ENCODE measurements at regions not wholly inside any gene's neighbourhood (a gene's known extent, or its start where the extent isn't known, plus 50 kb on each side); places are given as distances from the start of the nearest gene placed in this dataset.

DNA sequence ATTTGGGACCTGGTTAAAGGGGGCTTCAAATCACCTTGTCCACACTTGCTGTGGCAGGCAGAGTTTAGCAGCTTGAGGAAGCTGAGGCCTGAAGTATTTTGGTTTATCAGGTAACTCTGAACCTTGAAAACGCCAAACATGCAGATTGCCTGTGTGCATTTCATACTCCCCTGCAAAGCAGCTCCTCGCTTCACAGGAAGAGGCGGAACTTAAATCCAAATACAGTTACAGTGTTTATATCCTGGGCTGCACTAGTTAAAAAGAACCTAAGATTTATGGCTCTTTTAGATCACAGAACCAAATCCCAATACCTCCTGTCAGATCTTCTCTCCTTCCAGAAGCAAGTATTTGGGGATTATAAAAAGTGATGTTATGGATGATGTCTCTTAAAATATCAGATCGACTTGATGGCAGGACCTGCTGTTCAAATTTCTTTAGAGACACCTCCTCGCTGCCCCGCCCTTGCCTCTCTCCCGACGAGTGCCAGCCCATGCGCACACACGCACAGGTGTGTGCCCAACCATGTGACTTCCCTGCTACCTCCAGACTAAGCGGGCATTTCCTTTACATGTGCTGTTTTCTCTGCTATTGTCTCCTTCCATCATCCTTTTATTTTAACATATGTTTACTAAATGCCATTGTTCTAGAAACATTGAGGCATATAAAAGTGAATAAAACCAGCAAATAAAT, 224.6 kb upstream of the FOXQ1 start:
- DNase-seq (ENCODE audit: low read depth) = no peak

DNA sequence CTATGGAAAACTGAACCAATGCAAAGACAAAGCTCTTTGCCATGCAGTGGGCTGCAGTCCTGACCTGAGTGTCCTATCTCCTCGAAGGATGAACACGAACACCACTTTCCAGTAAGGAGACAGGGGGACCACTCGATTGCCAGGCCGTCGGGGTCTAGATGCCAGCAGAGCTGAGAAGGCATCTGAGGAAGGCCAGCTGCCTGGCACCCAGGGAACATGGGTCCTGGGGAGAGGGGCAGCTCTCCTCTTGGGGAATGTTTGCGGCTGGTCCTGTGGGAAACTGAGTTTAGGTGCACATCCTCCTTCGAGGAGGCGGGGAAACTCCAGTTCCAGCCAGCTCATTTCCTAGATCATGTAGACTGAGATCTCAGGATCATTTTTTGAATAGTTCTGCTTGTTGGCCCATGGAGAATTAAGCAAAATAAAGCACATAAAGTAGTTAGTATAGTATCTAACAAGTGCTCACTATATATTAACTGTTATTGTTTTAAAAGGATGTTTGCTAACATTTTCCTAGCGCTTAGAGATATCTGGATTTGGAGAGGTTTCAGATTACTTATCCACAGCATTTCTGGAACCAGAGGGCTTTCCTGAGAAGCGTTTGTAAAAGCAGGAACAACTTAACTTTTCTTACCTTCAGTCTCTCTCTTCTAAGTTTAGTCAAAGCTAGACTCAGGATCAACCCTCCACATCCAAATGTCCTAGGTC, 225.3 kb upstream of the FOXQ1 start:
- no peak for DNase-seq (ENCODE audit: low read depth)

DNA sequence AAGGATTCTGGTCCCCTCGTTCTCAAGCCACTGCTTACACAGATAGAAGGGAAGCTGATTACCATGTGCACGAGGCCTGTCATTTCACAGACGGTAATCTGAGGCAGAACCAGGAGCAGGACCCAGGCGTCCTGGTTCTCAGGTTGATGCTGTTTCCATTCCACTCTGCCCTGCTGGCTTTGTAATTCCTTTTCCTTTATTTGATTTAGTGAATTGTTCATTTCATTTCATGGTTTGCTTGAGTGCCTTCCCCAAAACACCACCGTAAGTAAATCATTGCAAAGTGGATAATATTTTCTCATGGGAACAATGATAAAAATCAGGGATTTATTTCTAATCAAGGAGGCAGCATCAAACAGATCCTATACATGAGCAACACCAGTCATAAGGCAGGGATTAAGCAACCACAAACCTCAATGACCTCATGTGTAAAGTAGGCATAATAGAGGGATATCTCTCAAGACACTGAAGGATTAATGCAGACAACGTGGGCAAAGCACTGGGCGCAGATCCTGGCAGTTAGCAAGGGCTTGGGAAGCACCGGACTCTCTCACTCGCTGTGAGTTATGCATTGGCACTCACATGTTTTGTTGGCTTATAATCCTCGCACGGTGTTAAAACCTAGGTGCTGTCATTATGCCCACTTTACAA, 229.5 kb upstream of the FOXQ1 start:
- DNase-seq (ENCODE audit: low read depth) = peak; percentile 66

DNA sequence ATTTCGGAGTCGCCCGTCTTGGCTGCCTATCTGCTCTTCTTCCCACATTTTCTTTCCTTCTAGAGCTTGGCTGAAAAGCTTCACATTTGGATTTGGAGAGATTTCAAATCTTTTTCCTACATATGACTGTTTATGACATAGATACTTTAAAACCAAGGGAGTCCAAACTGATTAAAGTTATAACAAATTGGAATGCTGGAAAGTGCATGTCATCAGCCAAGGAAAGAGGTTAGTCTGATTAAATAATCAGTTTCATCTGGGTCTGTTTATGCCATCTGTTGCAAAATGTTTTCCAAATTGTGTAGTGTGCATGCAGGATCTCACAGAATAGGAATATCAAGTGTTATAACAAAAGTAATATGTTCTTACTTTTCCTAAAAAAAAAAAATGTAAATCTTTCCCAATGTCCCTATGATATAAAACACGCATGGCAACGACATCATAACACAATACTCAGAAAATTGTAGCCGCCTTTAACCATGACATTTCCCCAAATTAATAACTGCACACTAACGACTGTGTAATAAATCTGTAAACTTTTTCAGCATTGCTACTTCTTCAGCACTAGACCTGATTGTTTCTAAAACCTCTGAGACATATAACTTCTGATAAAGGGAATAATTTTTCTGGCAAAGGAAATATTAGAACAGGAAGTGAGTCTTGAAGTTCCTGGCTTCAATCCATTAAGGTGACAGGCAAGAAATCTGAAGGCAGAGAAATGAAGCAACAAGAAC, 230.2 kb upstream of the FOXQ1 start:
- DNase-seq (ENCODE audit: low read depth) = no peak

DNA sequence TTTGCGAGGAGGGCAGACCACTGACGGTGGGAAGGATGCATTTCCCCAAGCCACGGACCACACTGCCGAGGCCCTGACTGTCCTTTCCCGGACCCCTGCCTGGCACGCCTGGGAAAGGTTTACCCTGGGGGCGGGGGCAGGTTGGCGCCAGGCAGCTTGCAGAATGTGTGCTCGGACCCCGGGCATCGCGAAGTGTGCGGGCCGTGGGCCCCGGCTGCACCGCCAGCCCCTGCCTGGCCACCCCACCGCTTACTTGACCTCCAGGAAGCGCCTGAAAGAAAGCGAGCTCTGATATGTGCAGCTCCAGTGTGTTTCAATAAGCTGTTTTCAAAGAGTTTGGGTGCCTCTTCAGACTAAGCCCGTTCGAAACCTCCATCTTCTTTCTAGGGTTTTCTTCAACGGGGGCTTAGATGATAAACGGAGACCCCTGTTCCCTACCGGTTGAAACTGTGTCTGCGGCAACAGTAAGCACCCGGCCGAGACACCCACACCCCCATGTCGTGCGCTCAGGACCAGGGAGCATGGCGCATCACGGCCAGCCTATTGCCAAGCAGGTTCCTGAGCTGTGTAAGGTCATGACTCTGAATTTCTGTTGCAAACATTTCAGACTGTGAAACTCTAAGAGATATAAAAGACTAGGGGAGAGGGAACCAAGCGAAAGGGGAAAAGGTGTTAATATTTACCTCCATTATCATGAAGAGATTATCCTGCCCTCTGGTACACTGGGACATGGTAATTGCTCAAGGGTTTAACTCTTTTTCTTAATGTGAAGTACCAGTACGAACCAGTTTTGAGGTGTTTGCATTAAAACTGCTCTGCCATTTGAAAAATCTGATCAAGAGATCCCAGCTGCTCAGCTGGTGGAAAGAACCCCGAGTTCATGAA, 231.2 kb upstream of the FOXQ1 start:
- no peak for DNase-seq (ENCODE audit: low read depth)

DNA sequence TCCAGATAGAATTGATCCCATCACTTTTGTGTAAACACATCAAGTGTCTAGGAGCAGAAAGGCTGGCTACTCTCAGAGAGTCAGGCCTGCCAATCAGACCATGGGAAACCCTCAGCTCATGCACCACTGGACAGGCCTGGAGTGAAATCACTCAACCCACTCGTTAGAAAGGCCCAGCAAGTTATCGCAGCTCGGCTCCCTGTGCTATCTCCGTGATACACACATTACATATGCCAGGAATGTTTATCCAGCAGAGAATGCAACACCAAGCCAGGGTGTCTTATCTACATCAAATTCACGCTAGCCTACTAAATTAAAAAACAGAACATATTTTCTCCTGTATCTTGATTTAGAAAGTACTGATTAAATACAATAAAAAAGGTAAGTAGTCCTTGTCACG, 232.4 kb upstream of the FOXQ1 start:
- peak; percentile 66 for DNase-seq (ENCODE audit: low read depth)

DNA sequence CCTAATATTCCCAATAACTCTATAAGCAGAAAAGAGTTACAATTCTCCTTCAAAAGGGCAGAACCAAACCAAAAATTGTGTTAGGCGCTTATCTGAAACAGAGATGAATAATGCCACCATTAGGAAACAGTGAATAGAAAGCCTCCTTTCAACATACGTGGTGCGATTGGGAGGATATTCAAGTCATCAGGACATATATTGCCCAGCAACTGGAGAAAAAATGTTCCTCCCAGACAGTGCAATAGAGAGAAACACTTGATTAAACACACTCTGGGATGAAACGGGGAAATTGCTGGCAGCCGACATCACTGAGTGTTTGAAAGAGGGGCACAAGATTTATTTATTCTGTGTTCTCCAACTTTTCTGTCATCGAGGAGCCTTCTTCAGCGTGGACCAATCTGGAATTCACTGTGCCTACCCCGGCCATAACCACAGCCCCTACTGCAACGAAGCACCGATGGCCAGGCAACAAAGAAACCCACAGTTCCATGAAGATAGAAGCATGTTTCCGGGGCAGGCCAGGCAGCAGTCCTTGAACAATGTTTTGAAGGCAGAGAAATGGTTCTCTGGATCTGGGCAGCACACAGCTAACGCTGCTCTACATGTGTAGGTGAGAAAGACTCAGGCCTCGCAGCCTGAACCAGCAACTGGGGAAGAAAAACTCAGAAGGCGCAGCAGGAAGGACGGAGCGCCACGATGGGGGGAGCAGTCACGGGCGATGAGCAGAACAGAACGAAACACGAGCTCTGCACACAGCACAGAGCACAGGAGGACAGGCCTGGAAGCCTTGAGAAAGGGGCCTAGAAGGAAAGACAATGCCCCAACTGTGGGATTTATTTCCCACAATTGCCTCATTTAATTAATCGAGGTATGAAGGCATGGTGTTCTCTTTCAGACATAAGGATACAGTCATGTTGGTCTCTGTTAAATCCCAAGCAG, 234.2 kb upstream of the FOXQ1 start:
- no peak for DNase-seq (ENCODE audit: low read depth)

DNA sequence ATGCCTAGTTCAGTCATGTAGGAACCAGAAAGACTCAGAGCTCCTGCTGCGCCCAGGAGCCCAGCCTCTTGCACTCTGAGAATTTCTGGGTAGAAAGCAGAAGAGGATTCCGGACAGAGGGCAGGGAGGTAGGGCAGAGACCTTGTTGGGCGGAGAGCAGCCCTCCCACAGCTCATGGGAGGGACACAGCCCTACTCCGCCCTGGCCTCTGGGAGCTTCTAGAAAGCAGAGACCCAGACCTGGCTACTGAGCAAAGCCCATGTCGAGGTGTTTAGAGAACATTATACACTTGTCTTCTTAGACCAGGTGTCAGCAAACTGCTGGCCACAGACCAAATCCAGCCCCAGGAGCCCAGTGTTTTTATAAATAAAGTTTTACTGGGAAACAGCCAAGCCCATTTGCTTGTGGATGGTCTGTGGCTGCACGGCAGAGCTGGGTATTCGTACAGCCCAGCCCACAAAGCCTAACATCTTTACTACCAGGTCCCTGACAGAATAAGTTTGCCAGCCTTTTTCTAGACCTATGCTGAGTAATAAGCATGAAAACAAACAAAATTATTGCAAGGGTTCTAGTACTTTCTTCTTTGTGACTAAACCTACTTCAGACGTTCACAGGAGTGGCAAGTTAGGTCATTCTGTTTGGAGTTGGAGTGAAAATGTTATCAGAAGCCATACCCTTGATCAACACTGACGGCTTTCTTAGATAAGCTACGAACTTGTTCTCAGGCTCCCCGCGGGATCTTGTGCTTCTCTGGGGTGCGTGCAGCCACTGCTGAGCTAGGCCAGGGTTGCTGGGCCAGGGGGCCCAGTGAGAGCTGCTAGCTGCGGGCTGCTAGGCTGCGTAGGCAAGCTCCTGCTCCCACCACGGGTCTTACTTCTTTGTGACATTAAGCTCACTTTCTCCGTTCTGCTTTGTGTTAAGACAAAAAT, 235.1 kb upstream of the FOXQ1 start:
- DNase-seq (ENCODE audit: low read depth) = no peak

DNA sequence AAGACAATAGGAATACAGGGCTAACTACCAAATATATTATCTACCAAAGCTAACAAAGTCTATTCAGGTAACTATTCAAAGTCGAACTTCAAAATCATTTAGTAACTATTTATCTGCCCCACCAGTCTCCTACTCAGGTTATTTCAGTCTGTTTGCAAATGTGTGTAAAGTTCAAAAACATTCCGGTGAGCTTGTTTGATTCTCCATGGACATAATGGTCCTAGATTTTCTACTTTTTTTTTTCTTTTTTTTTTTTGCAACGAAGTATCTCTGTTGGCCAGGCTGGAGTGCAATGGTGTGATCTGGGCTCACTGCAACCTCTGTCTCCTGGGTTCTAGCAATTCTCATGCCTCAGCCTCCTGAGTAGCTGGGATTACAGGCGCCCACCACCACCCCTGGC, 236.0 kb upstream of the FOXQ1 start:
- DNase-seq (ENCODE audit: low read depth) = no peak

DNA sequence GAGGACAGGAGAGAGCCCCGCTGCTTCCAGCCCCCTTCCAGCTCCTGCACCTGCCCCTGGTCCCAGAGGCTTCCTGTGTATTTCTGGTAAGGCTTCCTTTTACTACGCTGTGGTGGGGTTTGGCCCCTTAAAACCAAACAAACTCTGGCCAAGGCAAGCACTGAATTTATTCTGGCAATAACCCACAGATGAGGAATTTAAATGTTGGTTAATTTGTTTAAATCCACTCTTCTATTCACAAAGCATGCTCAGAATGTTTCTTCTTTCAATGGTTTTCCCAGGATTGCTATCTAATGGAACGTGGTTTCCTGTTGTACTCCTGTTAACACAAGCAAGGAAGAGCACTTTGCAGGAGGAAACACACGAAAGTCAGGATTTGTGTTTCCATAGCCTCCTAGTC, 236.5 kb upstream of the FOXQ1 start:
- DNase-seq (ENCODE audit: low read depth) = no peak

DNA sequence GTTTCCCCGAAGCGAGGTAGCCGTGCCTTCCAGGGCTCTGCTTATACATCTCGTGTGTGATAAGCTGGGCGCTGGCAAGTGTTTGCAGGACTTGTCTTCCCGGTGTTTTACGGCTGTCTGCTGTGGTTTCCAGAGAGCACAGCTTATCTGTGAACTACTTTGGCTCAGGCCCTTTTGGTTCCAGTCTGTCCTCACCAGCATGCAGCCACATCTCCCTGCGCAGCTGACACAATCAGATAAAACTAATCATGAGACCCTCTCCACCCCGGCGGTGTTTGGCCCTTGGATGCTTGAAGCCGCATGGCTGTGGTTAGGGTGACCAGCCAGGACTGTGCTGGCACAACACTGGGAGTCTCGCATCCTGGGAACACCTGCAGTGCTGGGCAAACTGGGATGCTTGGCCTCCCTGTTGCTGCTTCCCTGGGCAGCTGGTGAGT, 241.8 kb upstream of the FOXQ1 start:
- DNase-seq (ENCODE audit: low read depth) = no peak

DNA sequence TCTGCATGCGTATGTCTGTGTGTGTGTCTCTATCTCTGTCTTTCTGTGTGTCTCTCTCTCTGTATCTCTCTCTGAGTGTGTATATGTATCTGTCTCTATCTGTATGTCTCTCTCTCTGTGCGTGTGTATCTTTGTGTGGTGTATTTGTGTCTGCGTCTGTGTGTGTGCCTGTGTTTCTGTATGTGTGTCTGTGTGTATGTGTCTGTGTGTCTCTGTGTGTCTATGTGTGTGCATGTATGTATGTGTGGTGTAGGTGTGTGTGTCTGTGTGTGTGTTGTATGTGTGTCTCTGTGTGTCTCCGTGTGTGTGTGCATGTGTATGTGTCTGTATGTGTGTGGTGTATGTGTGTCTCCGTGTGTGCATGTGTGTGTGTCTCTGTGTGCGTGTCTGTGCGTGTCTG, 243.0 kb upstream of the FOXQ1 start:
- no peak for DNase-seq (ENCODE audit: low read depth)

DNA sequence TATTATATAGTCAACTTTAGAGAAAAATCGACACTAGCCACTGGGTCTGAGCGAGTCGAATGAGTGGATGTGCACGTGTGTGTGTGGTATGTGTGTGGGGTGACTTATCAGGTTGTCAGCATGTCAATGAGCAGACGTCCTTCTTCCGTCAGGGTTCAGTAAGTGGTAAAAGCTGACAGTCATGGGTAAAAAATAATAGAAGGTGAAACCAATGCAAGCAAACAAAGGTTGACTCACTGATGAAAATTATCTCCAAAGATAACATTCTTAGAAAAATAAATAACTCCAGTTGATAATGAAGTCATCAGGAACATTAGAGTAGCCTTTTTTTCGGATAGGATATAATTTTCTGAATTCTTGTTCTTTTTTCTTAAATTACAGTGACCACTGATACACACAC, 243.8 kb upstream of the FOXQ1 start:
- no peak for DNase-seq (ENCODE audit: low read depth)

DNA sequence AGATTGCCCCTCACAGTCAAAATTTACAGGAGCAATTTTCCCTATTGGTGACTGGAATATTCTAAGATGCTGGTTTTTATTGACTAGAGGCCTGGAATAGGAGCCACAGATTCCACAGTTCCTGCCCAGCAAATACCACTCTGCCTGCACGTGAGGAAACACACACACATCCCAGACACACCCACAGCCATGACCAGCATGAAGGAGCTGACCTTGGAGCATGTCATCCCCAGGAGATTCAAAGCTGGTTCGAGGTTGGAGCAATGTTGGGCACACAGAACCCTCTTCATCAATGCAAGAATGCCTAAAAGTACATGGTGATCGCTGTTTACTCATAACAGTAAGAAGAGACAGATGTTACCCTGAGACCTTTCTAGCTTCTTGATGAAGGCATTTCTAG, 244.6 kb upstream of the FOXQ1 start:
- DNase-seq (ENCODE audit: low read depth) = no peak

DNA sequence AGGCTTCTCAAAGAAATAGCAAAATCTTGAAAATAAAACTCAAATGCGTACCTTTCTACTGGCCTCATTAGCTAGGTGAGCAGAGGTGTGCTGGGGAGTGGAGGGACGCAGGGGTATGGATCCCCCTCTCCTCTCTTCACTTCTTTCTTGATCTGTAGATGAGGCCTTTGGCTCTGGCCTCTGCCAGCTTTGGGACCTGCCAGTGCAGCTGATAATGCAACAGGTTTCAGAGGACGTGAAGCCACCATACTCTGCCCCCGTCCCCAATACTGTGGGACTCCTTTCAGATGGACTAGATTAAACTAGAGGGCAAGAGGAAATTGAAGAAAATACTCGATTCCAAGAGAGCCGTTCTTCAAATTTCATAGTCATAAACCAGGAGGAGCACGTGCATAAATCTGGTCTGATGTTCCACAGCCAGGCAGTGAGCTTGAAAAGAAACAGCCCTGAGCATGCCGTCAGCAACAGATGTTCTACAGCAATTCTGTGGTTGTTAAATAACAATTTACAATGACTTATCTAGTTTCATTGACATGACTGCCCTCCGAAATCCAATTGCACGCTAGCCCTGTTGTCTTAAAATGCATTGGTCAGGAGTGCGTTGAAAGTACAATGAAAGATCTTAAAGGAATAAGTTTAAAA, 245.3 kb upstream of the FOXQ1 start:
- no peak for DNase-seq (ENCODE audit: low read depth)

DNA sequence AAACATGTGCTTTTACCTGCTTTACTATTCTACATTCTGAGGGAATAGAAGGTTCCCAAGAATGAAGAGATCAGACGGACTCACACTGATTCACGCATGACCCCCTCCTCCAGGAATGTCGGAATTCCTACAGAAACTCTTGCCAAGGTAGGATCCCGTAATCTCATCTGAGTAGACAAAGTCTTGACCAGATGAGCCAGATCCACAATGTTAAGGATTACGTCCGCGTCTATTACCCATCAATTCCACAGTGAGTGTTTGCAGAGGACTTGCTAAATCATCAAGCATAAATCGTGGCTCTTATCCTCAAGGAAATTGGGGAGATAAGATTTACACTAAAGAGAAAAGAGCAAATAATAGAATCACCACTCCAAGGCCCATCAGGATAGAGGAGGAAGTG, 245.9 kb upstream of the FOXQ1 start:
- DNase-seq (ENCODE audit: low read depth) = no peak

DNA sequence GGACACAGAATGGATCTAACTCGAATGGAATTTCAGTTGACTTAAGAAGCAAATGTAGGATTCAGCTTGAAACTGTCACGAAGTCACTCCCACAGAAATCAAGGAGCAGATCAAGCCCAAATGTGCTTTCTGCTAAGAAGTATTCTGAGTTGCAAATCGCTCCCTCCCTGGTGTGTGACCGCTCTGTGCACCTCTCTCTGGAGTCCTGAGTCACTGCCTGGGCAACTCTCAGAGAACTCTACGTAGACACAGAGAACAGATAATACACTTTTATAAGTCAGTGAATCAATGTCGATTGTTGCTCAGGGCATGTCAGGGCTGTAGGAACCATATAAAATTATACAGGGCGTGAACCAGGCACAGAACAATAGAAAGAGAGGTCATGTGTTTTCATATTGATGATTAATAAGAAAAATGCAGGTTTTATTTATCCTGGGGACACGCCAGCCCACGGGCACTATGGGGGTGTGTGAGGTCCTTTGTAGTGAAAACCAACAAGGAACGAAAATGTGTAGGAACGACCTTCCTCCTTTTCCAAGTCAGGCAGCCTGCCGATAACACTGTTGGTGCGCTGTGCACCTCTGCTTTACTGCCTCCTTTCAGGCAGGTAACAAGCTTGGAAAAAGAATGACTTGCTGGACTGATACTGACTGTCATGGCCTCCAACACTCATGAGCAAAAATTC, 248.1 kb upstream of the FOXQ1 start:
- no peak for DNase-seq (ENCODE audit: low read depth)

DNA sequence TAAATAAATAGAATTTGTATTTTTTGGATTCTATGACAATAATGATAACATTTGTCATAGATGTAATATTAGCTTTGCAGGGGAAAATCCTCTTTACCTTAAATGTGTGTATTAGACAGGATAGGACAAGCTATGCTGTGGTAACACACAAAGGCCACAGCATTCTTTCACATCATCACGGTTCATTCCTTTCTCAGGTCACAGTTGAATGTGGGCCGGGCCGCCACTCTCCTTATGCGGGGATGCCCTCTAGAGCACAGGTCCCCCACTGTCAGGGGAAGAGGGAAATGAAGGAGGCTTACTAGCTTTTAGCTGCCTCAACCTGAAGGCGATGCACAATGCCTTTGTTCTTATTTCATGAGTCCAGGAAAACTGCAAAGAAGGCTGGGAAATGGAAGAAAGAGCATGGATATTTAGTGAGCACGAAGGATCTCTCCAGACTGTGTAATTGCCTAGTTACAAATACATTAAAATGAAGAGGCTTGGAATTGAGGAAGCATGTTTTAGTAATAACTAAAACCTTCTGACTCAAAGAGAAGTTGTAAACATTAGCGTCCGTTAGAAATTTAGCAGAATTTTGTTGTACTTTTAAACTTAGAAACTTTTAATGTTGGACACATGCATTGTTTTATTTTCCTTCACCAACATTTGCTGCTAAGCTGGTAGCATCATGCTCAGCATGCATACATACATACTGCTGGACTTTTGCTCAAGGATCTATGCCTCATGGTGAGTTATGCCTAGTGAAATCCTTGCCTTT, 248.9 kb upstream of the FOXQ1 start:
- no peak for DNase-seq (ENCODE audit: low read depth)
